ENCODE measurements at regions not wholly inside any gene's neighbourhood (a gene's known extent, or its start where the extent isn't known, plus 50 kb on each side); places are given as distances from the start of the nearest gene placed in this dataset.

GRCh38 chr14:85115921-85116320, 414.0 kb upstream of the FLRT2 start:
- POLR2A ChIA-PET = no interaction called here

GRCh38 chr14:85118274-85118673, 411.7 kb upstream of the FLRT2 start:
- no TSS peak for BruUV-seq (replicated peaks)
- Histone ChIP-seq H3K4me2 (ENCODE audit: low read length) (no peak overlapping the region), H3K4me1 (ENCODE audit: insufficient read depth, low read length, poor library complexity, severe bottlenecking) (no peaks in the 10 kb centered on the region), H3K27ac (ENCODE audit: low read depth, low read length, poor library complexity, severe bottlenecking) (no peak overlapping the region), H3K79me2 (ENCODE audit: insufficient read depth, low read depth, low read length) (no peaks in the 10 kb centered on the region), H3K9me3 (ENCODE audit: low read length) (no peaks in the 10 kb centered on the region), H3K4me3 (ENCODE audit: low read depth, low read length, poor library complexity, severe bottlenecking) (no peak overlapping the region), H3K9me2 (ENCODE audit: insufficient read depth, low read length) (no peaks in the 10 kb centered on the region), H4K20me1 (ENCODE audit: insufficient read depth, low read length) (no peaks in the 10 kb centered on the region), H3K36me3 (ENCODE audit: insufficient read depth, low read length) (no peaks in the 10 kb centered on the region), H2AFZ (ENCODE audit: low read length) (no peak overlapping the region)
- POLR2A ChIA-PET = interaction anchor here (0.6 to 0.7 kb wide), 3 partner anchors 25 to 518 kb away, joined by 4 to 8 read pairs (median 6); no protein-coding TSS in a partner anchor
- intact Hi-C loops (cut with micrococcal nuclease; ENCODE audit: unreplicated experiment) = no loop called here
- DNase-seq (ENCODE audit: low spot score) = no peak
- CTCF ChIA-PET (ENCODE audit: unreplicated experiment) = no interaction called here
- TF ChIP-seq EZH2phosphoT487 (IDR thresholded peaks at IDR 0.05; ENCODE audit: borderline replicate concordance, low read depth, low read length) (no peak), CTCF (conservative IDR thresholded peaks at IDR 0.05; ENCODE audit: low read length) (no peak)

More at GRCh38 chr14:85115921-85116320, 414.0 kb upstream of the FLRT2 start:
- CTCF ChIA-PET (ENCODE audit: unreplicated experiment) = no interaction called here
- Histone ChIP-seq H3K9me3 (ENCODE audit: low read length) (no peaks in the 10 kb centered on the region), H3K79me2 (ENCODE audit: insufficient read depth, low read depth, low read length) (no peaks in the 10 kb centered on the region), H4K20me1 (ENCODE audit: insufficient read depth, low read length) (no peaks in the 10 kb centered on the region), H3K36me3 (ENCODE audit: insufficient read depth, low read length) (no peaks in the 10 kb centered on the region), H3K9me2 (ENCODE audit: insufficient read depth, low read length) (no peaks in the 10 kb centered on the region), H3K27ac (ENCODE audit: low read depth, low read length, poor library complexity, severe bottlenecking) (no peak overlapping the region), H3K4me3 (ENCODE audit: low read depth, low read length, poor library complexity, severe bottlenecking) (no peak overlapping the region), H3K4me2 (ENCODE audit: low read length) (no peak overlapping the region), H2AFZ (ENCODE audit: low read length) (no peak overlapping the region), H3K4me1 (ENCODE audit: insufficient read depth, low read length, poor library complexity, severe bottlenecking) (no peaks in the 10 kb centered on the region)
- TF ChIP-seq EZH2phosphoT487 (IDR thresholded peaks at IDR 0.05; ENCODE audit: borderline replicate concordance, low read depth, low read length) (no peak), CTCF (conservative IDR thresholded peaks at IDR 0.05; ENCODE audit: low read length) (no peak)
- no peak for DNase-seq (ENCODE audit: low spot score)
- intact Hi-C loops (cut with micrococcal nuclease; ENCODE audit: unreplicated experiment) = no loop called here
- BruUV-seq (replicated peaks) = no TSS peak

GRCh38 chr14:85122690-85123089, 407.3 kb upstream of the FLRT2 start:
- no peaks in the 10 kb centered on the region for H3K36me3 ChIP-seq (ENCODE audit: insufficient read depth, low read length)
- DNase-seq (ENCODE audit: low spot score) = no peak
- ChIA-PET POLR2A (no interaction called here), CTCF (ENCODE audit: unreplicated experiment) (no interaction called here)
- no peaks in the 10 kb centered on the region for H3K79me2 ChIP-seq (ENCODE audit: insufficient read depth, low read depth, low read length)
- no TSS peak for BruUV-seq (replicated peaks)
- no peak overlapping the region for H3K4me2 ChIP-seq (ENCODE audit: low read length)
- no peaks in the 10 kb centered on the region for H3K4me1 ChIP-seq (ENCODE audit: insufficient read depth, low read length, poor library complexity, severe bottlenecking)
- no peaks in the 10 kb centered on the region for H3K9me2 ChIP-seq (ENCODE audit: insufficient read depth, low read length)
- H4K20me1 ChIP-seq (ENCODE audit: insufficient read depth, low read length) = no peaks in the 10 kb centered on the region
- no peaks in the 10 kb centered on the region for H3K9me3 ChIP-seq (ENCODE audit: low read length)
- intact Hi-C loops (cut with micrococcal nuclease; ENCODE audit: unreplicated experiment) = no loop called here
- TF ChIP-seq EZH2phosphoT487 (IDR thresholded peaks at IDR 0.05; ENCODE audit: borderline replicate concordance, low read depth, low read length) (no peak), CTCF (conservative IDR thresholded peaks at IDR 0.05; ENCODE audit: low read length) (no peak)
- H2AFZ ChIP-seq (ENCODE audit: low read length) = no peak overlapping the region
- no peak overlapping the region for H3K27ac ChIP-seq (ENCODE audit: low read depth, low read length, poor library complexity, severe bottlenecking)
- no peak overlapping the region for H3K4me3 ChIP-seq (ENCODE audit: low read depth, low read length, poor library complexity, severe bottlenecking)

Data from OCI-LY7 (cell line).